Neural cell (in vitro differentiated cells): ENCODE measurements at regions not wholly inside any gene's neighbourhood (a gene's known extent, or its start where the extent isn't known, plus 50 kb on each side); places are given as distances from the start of the nearest gene placed in this dataset.

Experiments used
- H2AFZ ChIP-seq: fragments of 200-600, 300-800 bp; sonication (generic), shearing (Covaris generic); 2 replicates; pipeline ENCODE4 v1.6.0; 2014; ENCODE audit warnings: low read depth, mild to moderate bottlenecking, antibody characterized with exemption, low read length, moderate library complexity
- H3F3A ChIP-seq: fragments of 200-600 bp; shearing (Covaris generic); 2 replicates; pipeline ENCODE4 v1.6.1; 2016; ENCODE audit warnings: mild to moderate bottlenecking, moderate library complexity, mixed read lengths, antibody characterized with exemption, low read length; ENCODE audit not compliant: insufficient read depth, poor library complexity, severe bottlenecking
- H3K27ac ChIP-seq: fragments of 200-600, 300-800 bp; sonication (generic), shearing (Covaris generic); 2 replicates; pipeline ENCODE4 v1.5.1; 2014; ENCODE audit warnings: mild to moderate bottlenecking, low read length, moderate library complexity
- H3K27me3 ChIP-seq: fragments of 300-800, 200-600 bp; sonication (generic), shearing (Covaris generic); 2 replicates; pipeline ENCODE4 v1.6.0; 2014; ENCODE audit warnings: mild to moderate bottlenecking, low read depth, low read length, moderate library complexity; ENCODE audit not compliant: insufficient read depth
- H3K36me3 ChIP-seq: fragments of 300-800, 200-600 bp; sonication (generic), shearing (Covaris generic); 2 replicates; pipeline ENCODE4 v1.5.1; 2014; ENCODE audit warnings: mild to moderate bottlenecking, antibody characterized with exemption, low read length, moderate library complexity; ENCODE audit not compliant: insufficient read depth
- H3K4me2 ChIP-seq: fragments of 300-800, 200-600 bp; sonication (generic), shearing (Covaris generic); 2 replicates; pipeline ENCODE4 v1.6.0; 2014; ENCODE audit warnings: mild to moderate bottlenecking, low read length
- H3K4me3 ChIP-seq: fragments of 300-800, 200-600 bp; sonication (generic), shearing (Covaris generic); 2 replicates; pipeline ENCODE4 v1.5.1; 2014; ENCODE audit warnings: mild to moderate bottlenecking, low read length, moderate library complexity
- H3K79me2 ChIP-seq: fragments of 200-600 bp; shearing (Covaris generic); replicated peaks from 2 replicates; pipeline ENCODE4 v1.6.0; 2014; ENCODE audit warnings: mild to moderate bottlenecking, low read length, moderate library complexity; ENCODE audit not compliant: insufficient read depth
- H3K9ac ChIP-seq: fragments of 300-800, 200-600 bp; sonication (generic), shearing (Covaris generic); 2 replicates; pipeline ENCODE4 v1.6.1; 2016; ENCODE audit warnings: mild to moderate bottlenecking, low read length, mixed read lengths
- H3K9me2 ChIP-seq: fragments of 200-600 bp; shearing (Covaris generic); 2 replicates; pipeline ENCODE4 v1.6.1; 2016; ENCODE audit warnings: mild to moderate bottlenecking, low read length, mixed read lengths; ENCODE audit not compliant: insufficient read depth
- H3K9me3 ChIP-seq: fragments of 200-600, 300-800 bp; sonication (generic), shearing (Covaris generic); 2 replicates; pipeline ENCODE4 v1.6.1; 2016; ENCODE audit warnings: mild to moderate bottlenecking, mixed run types, low read length, moderate library complexity, mixed read lengths
- H4K20me1 ChIP-seq: fragments of 200-600 bp; shearing (Covaris generic); 2 replicates; pipeline ENCODE4 v1.6.1; 2016; ENCODE audit warnings: mild to moderate bottlenecking, mixed run types; ENCODE audit not compliant: insufficient read depth
- CTCF ChIP-seq: fragments of 450-650 bp; IDR thresholded peaks from 2 replicates; pipeline ENCODE4 v1.5.1; 2014; ENCODE audit warnings: antibody characterized with exemption, mild to moderate bottlenecking, moderate library complexity; ENCODE audit not compliant: poor library complexity, severe bottlenecking
- EP300 ChIP-seq: fragments of 450-650 bp; conservative IDR thresholded peaks from 2 replicates; pipeline ENCODE4 v1.6.1; 2014; ENCODE audit warnings: antibody characterized with exemption, mild to moderate bottlenecking, moderate library complexity; ENCODE audit not compliant: poor library complexity, severe bottlenecking
- EZH2 ChIP-seq: fragments of 200-600, 300-800 bp; shearing (Covaris generic), sonication (generic); IDR thresholded peaks from 2 replicates; pipeline ENCODE4 v1.6.1; 2014; ENCODE audit warnings: antibody characterized with exemption, low read length, borderline replicate concordance, mild to moderate bottlenecking; ENCODE audit not compliant: insufficient read depth, poor library complexity, severe bottlenecking
- MXI1 ChIP-seq: fragments of 450-650 bp; conservative IDR thresholded peaks from 2 replicates; pipeline ENCODE4 v1.6.1; 2014; ENCODE audit warnings: antibody characterized with exemption, mild to moderate bottlenecking; ENCODE audit not compliant: poor library complexity, severe bottlenecking
- POLR2AphosphoS5 ChIP-seq: IDR thresholded peaks from 2 replicates; pipeline ENCODE4 v1.6.1; 2012
- RAD21 ChIP-seq: fragments of 450-650 bp; conservative IDR thresholded peaks from 2 replicates; pipeline ENCODE4 v1.6.1; 2014; ENCODE audit warnings: antibody characterized with exemption, mild to moderate bottlenecking, moderate library complexity
- REST ChIP-seq: IDR thresholded peaks from 2 replicates; pipeline ENCODE4 v1.6.1; 2012; ENCODE audit warnings: borderline replicate concordance
- SMC3 ChIP-seq: fragments of 450-650 bp; conservative IDR thresholded peaks from 2 replicates; pipeline ENCODE4 v1.6.1; 2014; ENCODE audit warnings: antibody characterized with exemption, mild to moderate bottlenecking, moderate library complexity; ENCODE audit not compliant: poor library complexity
- TAF1 ChIP-seq: IDR thresholded peaks from 2 replicates; pipeline ENCODE4 v1.6.1; 2012; ENCODE audit warnings: low read depth

DNA sequence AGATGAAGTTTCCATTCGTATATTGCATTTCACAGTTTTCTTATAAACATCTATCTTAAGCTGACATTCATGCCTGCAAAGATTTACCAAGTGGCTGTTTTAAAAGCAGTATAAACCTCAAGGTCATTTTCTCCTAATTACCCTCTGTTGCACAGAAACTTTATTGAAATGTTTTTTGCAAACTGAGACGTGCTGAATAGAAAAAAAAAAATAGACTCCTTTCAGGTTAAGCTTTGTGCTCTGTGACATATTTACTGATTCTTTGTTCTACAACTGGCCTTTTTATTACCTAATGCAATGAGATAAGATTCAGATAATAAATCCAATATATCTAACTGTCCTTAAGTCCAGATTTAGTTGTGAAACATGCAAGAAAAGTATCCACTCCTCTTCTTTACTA, 938.7 kb downstream of the DSC3 start:
- H4K20me1 ChIP-seq = no peaks in the 10 kb centered on the region
- no peaks in the 10 kb centered on the region for H3F3A ChIP-seq
- H2AFZ ChIP-seq = no peak overlapping the region
- H3K27me3 ChIP-seq = no peaks in the 10 kb centered on the region
- no peak for TF ChIP-seq REST
- H3K36me3 ChIP-seq = no peaks in the 10 kb centered on the region
- H3K4me2 ChIP-seq = no peak overlapping the region
- no peaks in the 10 kb centered on the region for H3K9me3 ChIP-seq
- no peaks in the 10 kb centered on the region for H3K79me2 ChIP-seq
- H3K9ac ChIP-seq = no peak overlapping the region
- no peaks in the 10 kb centered on the region for H3K9me2 ChIP-seq
- no peak overlapping the region for H3K4me3 ChIP-seq
- H3K27ac ChIP-seq = no peak overlapping the region

DNA sequence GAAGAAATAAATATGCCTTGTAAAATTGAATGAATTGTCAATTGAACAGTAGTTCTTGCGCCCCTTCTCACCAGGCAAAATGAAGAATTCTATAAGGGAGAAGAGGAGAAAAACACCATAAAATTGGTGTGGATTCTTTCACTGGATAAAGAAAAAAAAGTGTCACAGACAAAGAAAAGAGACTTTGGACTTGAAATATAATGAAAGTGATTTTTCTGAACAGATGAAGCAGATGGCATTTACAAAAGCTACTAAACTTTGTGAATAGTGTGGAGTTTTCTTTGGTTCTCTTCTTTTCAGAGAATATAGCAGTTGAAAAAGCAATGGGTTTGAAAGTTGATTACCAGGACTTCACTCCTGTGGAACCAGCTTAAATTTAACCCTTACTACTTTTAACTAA, 945.7 kb downstream of the DSC3 start:
- H3K9me3 ChIP-seq = no peaks in the 10 kb centered on the region
- no peaks in the 10 kb centered on the region for H4K20me1 ChIP-seq
- TF ChIP-seq TAF1 (no peak), POLR2AphosphoS5 (no peak), CTCF (no peak), RAD21 (no peak), EP300 (no peak), EZH2 (no peak), SMC3 (no peak), MXI1 (no peak), REST (no peak)
- H3K27me3 ChIP-seq = no peaks in the 10 kb centered on the region
- H3K36me3 ChIP-seq = no peaks in the 10 kb centered on the region
- H3K4me2 ChIP-seq = no peak overlapping the region
- no peaks in the 10 kb centered on the region for H3F3A ChIP-seq
- no peaks in the 10 kb centered on the region for H3K9me2 ChIP-seq
- no peak overlapping the region for H3K9ac ChIP-seq
- no peak overlapping the region for H3K4me3 ChIP-seq
- H3K79me2 ChIP-seq = no peaks in the 10 kb centered on the region
- no peak overlapping the region for H2AFZ ChIP-seq
- H3K27ac ChIP-seq = no peak overlapping the region
